Head of caudate nucleus (tissue), 42 donors: ENCODE measurements at regions not wholly inside any gene's neighbourhood (a gene's known extent, or its start where the extent isn't known, plus 50 kb on each side); places are given as distances from the start of the nearest gene placed in this dataset.

Experiments used
- DNase-seq, 42 donors: peaks; one replicate each; pipeline versions ENCODE4 v3.0.0 to v3.0.0-alpha.2; 2020 to 2021; ENCODE audit warnings: mixed read lengths in 7 of 42
- intact Hi-C: fragments of 100-400 bp; cut with DNase I; formaldehyde crosslinking; loops from one replicate; pipeline ENCODE4 v1.15.0; 2022

DNA sequence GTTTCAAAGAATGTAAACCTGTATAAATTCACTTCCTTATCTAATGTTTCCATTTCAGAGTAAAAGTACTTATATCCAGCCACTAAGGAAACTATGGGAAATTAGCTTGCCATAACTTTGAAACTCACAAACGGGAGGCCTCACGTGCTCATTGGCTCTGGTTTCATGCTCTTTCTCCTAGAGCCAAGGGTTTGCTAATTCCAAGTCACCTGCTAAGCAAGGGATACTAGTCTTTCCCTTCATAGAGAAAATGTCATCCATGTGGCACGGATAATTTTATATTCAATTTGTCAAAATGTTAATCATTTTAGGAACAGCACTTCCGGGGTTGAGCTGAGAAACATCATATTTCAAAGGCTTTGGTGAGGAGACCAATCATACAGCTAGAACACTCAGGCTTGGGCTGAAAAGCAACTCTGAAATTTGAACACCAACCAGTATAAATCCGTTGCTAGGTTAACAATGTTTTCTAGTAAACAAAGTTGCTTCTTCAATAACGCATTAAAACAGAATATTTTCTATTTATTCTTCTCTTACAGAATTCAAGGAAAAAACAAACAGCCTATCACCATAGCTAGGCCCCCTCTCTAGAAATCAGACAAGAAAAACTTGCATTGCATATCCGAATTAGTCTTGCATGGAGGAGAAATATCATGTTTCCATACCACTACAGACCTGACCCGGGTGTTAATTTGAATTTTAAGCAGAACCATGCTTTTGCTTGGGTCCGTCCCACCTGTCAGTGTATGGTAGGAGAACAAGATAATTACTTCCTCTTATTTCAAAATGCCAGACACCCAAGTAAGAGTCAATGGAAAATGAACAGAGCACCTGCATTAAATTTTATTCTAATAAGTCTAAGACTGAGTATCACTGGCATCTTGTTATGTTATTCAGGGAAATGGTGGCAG, 196.1 kb upstream of the ESRRG start:
- intact Hi-C loops, result no loop called here
- DNase-seq, result no peak

DNA sequence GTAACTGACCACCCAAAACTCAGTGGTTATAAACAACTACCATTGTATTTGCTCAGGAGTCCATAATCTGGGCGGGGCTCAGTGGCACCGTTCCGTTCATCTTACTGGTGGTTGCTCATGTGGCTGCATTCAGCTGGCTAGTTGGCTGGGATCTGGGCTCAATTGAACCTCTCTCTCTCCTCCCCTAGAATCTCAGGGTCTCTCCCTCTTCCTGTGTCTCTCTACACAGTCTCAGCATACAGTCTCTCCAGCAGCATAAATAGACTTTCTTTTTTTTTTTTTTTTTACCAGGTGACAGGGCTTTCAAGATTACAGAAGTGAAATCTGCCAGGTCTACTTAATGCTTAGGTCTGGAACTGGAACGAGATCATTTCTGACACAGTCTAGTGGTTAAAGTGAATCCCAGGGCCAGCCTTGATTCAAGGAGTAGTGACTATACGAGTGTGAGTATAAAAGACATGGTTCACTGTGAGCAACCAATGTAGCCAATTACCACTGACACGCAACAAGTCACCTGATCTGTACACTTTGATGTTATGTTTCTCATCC, 193.7 kb upstream of the ESRRG start:
- intact Hi-C loops, result no loop called here
- no peak for DNase-seq

DNA sequence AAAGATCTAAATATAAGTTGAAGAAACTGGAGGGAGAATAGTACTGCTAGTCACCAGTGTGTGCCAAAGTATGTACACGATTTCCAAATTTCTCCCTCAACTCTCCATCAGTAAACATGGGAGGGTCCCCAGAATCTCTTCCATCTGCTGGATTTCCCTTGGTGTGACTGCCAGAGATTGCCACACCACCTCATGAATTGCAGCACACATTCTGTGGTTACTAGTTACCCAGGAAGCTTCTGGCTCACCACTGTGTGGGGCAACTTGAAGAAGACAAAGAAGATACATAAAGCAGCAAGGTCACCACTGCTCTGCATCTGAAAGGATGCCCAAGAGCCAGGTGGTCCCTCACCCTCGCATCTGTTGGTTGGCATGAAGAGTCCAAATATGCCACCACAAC, 191.7 kb upstream of the ESRRG start:
- no peak for DNase-seq

DNA sequence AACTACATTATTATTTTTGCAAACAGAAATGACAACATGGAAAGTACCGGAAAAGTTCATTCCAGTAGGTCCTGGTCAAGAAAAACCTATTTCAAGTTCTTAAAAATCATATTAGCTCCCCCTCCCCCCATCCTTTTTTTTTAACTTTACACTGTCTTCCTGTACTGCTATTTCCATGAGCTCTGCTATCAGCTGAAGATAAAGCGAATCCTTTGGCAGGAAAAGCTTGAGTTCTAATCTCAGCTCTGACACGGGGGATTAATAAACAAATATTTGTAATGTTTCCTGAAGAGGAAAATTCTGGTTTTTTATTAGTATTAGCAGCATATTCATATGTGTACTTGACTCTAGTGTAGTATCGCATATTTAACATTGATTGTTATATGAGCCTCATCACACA, 190.7 kb upstream of the ESRRG start:
- DNase-seq, result no peak
- intact Hi-C loops, result no loop called here

More for the DNA sequence above, 191.7 kb upstream of the ESRRG start:
- intact Hi-C loops, result no loop called here

DNA sequence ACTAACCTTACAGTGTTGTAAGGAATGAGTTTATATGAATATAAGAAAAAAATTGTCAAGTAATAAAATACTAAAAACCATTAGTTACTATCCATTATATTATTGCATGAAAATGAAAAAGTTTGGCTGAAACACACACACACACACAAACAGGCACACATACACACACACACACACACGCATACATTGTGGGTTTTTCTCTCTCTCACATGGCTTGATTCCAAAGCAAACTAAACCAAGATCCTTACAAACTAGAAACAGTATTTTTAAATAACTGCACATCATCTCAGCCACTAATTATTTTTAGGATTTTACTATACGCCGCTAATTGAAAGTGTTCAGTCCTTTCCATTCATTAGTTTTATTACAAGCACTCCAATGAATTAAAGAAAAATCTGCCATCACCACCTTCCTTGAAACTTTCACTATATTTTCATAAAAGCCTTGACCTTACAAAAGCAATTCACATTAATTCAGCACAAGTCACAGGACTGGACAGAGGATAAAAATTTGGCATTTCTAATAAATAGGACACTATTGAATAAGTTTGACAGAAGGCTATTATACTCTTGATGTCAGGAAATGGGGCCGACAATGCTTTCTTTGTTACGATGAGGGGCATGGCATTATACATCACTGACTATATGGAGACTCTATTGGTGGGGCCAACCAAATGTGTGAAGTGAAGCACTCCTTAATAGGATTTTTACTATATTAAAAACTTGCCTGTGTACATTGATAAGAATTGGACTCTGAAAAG, 187.0 kb upstream of the ESRRG start:
- DNase-seq, result peak in 23 of 42 donors; percentile 18 to 86 (median 54)
- intact Hi-C loops, result no loop called here

DNA sequence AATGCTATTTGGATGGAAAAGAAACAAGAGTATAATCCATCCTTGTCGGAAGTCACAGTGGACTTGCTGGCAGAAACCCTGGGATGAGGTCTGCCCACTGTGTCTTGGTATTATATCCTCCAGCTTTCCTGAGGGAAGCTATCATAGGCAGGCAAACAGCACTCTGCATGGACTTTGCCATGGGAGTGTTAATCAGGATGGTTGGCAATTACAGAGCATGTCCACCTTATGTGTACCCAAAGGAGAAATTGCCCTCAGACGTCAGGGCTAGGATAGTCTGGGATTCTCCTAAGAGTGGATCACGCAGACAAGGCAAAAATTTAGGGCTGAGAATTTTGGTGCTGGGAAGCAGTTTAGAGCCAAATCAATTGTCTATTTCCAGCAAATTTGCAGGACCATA, 184.9 kb upstream of the ESRRG start:
- intact Hi-C loops, result no loop called here
- no peak for DNase-seq

DNA sequence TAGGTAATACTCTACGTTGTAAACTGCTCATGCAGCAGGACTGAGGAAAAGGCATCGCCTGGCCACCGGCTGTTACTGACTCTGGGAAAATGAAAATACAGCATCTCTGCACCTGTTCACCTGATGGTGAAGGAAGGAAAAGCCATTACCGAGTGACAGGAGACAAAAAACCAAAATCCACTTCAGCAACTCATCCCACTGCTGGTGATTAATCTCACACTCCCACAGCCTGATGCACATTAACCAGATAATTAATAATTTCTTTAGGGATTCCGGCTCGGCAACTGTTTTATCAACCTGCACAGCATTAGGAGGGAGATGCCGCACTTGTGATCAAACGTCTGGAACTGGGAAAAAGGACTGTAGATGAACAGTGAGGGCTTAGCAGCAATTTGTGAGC, 183.9 kb upstream of the ESRRG start:
- no peak for DNase-seq
- intact Hi-C loops, result no loop called here

DNA sequence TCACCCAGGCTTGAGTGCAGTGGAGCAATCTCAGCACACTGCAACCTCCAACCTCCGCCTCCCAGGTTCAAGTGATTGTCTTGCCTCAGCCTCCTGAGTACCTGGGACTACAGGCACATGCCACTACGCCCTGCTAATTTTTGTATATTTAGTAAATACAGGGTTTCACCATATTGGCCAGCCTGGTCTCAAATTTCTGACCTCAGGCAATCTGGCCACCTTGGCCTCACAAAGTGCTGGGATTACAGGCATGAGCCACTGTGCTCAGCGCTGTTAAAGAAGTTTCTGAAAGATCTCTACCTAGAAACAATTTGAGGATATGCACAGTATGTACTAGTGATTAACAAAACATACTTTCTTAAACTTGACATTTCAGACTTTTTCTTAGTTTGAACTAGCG, 182.6 kb upstream of the ESRRG start:
- intact Hi-C loops, result no loop called here
- no peak for DNase-seq

DNA sequence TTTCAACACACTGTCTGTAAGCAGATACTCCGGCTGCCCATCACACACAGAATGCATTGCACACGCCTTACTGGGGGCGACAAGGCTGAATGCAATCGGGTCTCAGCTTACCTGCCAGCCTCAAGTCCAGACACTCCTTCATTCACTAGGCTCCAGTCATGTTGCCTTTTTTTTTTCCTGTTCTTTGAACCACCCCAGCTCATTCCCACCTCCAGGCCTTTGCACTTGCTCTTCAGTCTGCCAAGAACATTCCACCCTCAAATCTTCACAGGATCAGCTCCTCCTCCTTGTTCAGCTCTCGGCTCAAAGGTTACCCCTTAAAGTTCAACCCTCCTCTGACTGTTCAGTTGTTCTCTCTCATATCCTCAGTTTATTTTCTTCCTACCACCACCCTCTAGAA, 181.9 kb upstream of the ESRRG start:
- intact Hi-C loops, result no loop called here
- no peak for DNase-seq

DNA sequence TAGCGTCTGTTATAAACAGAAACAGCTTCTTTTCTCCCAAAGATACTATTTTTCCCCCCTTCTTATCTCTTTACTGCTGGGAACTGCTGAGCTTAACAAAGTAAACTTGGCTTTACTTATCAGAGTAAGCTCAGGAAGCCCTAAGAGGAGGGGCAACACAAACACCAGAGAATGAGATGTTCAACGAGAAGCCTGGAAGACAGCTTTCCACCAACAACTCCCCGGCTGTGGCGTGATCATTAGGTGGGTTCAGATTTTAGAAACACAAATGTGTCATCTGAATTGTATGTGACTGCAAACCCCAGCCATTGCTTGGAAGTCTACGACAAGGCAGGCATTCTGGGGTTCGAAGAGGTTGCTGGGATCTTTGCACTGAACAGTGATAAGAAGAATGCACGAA, 181.2 kb upstream of the ESRRG start:
- intact Hi-C loops, result no loop called here
- no peak for DNase-seq

DNA sequence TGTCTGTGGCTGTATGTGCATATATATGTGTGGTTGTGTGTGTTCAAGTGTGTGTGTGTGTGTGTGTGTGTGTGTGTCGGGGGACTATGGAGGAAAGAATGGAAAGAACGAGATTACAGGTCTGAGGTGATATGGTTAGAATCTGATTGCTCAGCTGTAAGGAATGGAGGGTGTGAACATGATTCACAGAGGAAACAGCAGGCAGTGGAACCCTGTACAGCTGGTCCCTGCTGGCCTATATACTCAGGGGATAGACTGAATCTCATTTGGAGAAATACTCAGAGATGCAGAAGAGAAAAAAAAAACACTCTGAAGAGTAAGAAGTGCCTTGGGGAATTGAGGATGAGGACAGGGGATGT, 180.1 kb upstream of the ESRRG start:
- no peak for DNase-seq
- intact Hi-C loops, result no loop called here

DNA sequence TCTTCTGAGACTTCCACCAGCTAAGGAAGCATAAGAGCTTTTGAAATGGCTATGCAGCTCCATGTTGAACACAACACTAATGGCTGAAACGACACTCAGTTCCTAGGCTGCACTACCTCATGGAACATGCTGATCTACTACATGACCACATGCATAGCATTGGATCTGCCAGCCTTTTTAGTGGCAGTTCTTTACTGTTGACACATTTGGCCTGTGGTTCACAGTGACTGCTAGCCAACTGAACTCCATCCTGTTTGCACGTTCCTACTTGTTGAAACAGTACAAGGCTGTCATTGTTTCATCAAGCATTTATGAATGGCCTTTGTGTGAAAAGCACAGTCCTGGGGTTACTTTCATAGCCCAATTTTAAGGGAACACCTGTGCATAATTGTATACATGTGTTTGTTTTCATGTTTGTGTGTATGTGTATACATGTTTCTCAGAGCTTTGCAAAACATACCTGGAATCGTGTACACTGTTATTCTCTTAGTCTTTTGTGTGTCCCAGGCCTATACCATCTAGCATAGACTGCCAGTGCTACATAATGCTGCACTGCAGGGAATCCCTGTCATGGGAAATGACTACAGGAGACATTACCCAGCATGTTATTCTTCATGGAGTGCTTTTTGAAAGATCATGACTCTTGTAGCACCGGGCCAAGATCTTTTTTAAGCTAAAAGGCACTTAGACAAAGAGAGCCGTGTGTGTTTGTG, 179.6 kb upstream of the ESRRG start:
- DNase-seq, result peak in 25 of 42 donors; percentile 11 to 81 (median 41)
- intact Hi-C loops, result no loop called here

DNA sequence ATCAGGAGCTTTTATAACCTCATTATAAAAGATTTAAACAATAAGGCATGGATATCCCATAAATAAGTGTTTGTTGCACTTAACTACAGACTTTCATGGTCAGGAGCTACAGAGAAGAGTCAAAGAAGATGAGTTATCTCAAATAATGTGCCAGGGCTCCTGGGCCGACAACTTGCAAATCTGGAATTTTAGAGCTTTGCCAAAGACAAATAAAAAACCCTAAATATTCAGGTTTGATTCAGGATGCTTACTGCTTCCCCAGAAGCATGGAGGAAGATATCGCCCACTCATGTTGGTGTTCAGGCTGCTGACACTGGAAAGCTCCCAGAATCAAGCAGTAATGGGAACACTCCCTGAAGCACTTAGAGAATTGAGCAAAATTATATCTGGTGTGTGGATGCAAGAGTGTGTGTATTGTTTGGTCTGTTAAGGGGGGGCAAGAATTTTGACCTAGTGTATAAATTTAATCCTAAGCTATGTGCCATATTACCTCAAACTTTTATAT, 176.9 kb upstream of the ESRRG start:
- intact Hi-C loops, result no loop called here

DNA sequence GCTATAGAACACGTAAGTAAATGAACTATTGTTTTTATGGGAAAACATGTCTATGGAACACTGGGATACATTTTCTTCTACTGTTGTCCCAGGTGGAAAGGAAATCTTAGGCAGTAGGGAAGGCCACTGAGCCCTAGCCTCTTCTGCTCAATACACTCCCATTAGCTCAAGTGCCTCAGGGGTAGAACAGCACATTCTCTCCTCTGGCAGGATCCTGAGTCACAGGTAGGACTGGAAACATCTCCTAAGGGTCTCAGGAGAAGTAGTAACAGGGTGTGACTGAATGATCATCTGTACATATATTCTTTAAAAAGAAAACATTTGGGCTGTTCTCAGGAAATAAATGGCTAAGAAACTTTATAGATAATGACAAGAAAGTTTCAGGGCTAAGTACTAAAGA, 175.6 kb upstream of the ESRRG start:
- intact Hi-C loops, result no loop called here
- DNase-seq, result no peak

More for the DNA sequence above, 176.9 kb upstream of the ESRRG start:
- peak in 12 of 42 donors; percentile 11 to 67 (median 37) for DNase-seq

DNA sequence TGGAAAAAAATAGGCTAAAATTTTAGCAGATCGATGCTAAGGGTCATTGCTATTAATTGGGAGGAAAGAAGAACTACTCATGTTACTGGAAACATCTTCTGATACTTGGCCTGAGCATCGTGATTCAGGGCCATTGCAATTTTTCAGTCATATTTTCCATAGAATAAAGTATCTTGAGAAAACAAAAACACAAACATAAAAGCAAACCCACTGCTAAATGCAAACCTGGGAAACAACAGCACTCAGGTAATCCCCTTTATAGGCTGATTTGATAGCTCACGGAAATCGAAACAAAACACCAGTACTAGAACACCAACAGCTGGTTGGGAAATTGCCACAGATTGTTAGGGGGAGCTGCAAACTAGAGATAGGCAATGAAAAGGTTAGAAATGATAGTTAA, 172.9 kb upstream of the ESRRG start:
- intact Hi-C loops, result no loop called here
- no peak for DNase-seq

DNA sequence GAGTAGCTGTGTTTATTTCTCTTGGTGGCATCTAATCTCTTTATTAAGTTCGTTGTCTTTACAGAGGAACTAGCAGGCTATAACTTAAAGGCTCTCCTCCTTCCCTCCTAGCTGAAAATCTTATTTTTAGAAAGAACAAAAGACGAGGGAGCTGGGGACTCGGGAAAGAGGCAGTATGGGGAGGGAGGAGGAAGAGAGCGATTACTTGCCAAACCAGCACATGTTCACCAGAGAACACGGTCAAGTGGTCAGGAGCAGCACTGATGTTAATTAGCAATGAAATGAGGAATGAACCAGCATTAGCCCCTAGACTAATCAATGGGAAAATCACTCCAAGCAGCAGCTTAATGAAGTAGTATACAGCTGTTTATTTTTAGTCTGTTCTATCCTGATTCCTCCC, 171.3 kb upstream of the ESRRG start:
- no peak for DNase-seq
- intact Hi-C loops, result no loop called here

DNA sequence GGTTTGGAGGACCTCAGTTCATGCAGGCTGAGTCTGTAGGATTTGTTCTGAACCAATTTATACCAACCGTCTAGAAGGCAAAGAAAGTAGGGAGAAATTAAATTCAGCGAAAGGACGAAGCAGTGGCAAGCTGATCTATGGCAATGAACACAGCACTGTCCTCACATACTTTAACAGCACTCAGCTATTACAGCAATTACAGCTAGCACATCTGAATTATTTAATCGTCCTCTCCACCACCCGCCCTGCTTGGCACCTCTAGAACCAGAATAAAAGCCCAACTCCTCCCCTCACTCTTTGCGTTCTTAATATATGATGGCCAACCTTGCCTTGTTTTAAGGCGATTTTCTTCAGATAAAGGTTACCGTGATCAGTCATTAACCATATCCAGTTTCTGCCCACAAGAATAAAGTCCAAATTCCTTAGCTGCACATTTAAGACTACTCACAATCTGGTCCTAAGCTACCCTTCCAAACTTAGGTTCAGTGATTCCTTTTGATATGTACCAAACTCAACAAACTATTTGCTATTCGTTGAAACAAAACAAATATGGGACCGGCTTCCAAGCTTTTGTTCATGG, 169.4 kb upstream of the ESRRG start:
- intact Hi-C loops, result no loop called here
- DNase-seq, result no peak

DNA sequence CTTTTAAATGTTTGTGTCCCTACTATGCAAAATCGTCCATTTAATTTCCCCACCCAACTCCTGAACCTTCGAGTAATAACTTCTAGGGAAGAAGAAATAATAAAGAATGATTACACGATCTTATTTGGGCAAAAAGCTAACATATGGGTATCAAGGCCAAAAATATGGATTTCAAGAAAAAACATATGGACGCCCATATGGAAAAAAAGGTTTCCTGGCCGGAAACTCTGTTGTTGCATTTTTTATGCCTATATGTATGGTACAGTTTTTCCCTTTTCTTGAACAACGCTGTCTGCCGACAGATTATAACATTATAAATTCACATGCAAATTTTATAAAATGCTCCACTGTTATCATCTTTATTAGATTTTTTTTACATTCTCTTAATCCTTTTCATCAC, 167.6 kb upstream of the ESRRG start:
- intact Hi-C loops, result no loop called here
- DNase-seq, result no peak

DNA sequence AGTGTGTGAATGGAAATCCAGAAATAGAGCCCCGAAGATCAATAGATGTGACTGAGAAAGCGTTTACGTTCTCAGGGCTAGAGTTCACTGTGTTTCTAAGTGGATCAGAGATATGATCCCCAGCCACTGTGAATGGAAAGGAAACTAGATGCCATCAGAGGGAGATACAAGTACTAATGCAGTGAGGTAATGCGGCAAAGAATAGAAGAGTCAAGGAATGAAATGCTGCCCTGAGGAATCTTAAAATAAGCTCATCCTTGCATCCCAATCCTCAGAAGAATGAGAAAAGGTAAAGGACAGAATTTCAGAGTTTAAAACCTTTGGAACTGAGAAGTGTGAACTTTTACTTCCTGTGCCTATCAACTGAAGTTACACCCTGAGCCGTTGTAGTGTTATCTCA, 165.5 kb upstream of the ESRRG start:
- intact Hi-C loops, result no loop called here
- DNase-seq, result no peak
